GM18861 (cell line): ENCODE measurements at regions not wholly inside any gene's neighbourhood (a gene's known extent, or its start where the extent isn't known, plus 50 kb on each side); places are given as distances from the start of the nearest gene placed in this dataset.
"Not testable (repeated sequence)": the region's sequence is repeated elsewhere in the genome, so short reads cannot be mapped to it uniquely, and the experiment has no call there.

ENCODE experiments used
- ATAC-seq: cut with Tn5 transposase; IDR thresholded peaks from one replicate; pipeline ENCODE4 v1.9.1; 2021; ENCODE audit not compliant: unreplicated experiment

- no peak for ATAC-seq
Measured at GRCh38 chr5:27217155-27217956, 179.0 kb upstream of the CDH9 start.

- ATAC-seq = no peak
Measured at GRCh38 chr5:27216367-27216950, 178.1 kb upstream of the CDH9 start.

GRCh38 chr5:27208051-27208450, 169.7 kb upstream of the CDH9 start:
- ATAC-seq = no peak

DNA sequence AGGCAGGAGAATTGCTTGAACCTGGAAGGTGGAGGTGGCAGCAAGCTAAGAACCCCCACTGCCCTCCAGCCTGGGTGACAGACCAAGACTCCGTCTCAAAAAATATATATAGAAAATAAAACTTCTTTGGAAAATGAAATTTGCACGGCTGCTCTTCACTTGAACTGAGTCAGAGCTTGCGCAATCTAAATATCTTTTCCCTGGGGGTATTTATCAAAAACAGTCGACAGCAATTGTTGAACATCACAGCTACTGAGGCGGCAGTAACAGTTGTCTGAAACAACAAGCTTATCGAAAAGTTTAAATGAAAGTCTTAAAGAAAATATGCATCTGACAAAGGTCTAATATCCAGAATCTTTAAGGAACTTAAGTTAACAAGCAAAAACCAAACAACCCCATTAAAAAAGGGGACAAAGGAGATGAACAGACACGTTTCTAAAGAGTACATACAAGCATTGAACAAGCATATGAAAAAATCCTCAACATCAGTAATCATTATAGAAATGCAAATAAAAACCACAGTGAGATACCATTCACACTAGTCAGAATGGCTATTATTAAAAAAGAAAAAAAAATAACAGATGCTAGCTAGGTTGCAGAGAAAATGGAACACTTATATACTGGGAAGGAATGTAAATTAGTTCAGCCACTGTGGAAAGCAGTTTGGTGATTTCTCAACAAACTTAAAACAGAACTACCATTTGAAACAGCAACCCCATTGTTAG, 153.6 kb upstream of the CDH9 start:
- no peak for ATAC-seq

DNA sequence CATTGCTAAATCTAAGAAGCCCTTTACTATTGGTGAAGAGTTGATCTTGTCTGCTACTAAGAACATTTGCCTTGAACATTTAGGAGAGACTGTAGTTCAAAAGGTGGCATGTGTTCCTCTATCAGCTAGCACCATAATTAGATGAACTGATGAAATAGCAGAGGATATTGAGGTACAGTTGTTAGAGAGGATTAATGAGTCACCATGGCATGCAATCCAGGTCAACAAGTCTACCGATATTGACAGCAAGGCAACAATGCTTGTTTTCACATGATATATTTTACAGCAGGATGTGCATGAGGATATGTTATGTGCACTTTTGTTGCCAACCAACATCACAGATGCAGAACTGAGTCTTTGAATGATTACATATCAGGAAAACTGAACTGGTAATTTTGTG, 134.3 kb upstream of the CDH9 start:
- no peak for ATAC-seq

DNA sequence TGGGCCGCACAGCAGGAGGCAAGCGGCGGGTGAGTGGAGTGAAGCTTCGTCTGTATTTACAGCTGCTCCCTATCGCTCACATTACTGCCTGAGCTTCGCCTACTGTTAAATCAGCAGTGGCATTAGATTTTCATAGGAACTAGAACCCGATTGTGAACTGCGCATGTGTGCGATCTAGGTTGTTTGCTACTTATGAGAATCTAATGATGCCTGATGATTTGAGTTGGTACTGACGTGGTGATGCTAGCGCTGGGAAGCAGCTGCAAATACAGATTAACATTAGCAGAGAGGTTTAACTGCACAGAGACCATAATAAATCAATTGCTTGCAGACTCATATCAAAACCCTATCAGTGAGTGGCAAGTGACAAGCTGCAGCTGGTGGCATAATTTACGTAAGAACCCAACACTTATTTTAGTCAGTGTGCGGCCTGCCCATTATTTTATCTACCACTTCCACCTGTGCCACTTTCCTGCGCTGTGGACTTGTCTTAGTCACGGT, 133.4 kb upstream of the CDH9 start:
- ATAC-seq = no peak

DNA sequence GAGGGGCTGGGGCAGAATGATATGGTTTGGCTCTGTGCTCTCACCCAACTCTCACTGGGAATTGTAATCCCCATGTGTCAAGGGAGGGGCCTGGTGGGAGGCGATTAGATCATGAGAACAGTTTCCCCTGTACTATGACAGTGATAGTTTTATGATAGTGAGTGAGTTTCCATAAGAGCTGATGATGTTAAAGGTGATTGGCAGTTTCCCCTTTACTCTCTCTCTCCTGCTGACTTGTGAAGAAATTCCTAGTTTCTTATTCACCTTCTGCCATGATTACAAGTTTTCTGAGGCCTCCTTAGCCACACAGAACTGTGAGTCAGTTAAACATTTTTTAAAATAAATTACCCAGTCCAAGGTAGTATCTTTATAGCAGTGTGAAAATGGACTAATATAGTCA, 120.4 kb upstream of the CDH9 start:
- no peak for ATAC-seq

DNA sequence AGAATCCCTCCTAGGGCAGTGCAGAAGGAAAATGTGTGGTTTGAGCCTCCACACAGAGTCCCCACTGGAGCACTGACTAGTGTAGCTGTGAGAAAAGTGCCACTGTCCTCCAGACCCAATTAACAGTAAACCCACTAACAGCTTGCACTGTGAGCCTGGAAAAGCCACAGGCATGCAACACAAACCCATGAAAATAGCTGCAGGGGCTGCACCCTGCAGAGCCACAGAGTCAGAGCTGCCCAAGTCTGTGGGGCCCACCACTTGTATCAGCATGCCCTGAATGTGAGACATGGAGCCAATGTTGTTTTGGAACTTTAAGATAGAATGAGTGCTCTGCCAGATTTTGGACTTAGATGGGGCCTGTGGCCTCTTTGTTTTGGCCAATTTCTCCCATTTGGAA, 119.8 kb upstream of the CDH9 start:
- ATAC-seq = no peak

DNA sequence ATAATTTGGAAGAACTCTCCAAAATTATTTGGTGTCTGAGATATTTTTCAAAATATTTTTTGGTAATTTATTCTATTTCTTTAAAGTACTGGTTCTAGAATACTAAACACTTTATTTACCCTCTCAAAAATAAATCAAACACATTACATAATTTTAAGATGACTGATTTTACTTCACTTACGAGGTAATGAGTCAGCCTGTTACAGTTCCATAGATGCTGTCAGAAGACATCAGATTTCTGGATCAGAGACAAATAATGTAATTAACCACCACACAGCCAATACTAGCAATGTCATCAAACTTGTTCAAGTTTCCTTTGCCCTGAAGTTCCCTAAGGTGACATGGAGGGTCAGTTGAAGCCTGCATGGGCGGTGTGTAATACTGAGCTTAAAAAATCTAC, 106.1 kb upstream of the CDH9 start:
- ATAC-seq = no peak

DNA sequence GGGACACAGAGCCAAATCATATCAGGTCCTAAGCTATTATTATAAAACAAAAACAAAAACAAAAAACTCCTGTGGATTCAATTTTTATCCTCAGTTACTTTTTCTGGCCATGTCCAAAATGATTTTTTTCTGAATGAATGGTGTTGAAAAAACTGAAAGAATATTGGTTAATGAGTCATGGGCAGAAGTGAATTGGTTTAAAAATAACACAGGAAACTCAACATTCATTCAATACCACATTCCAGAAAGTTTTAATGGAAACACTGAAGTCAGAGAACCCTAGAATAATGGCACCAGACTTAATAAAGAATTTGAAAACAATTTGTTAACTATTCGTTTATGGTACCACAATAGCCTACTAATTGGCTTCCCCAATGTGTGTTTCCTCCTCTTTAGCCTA, 102.4 kb upstream of the CDH9 start:
- no peak for ATAC-seq

DNA sequence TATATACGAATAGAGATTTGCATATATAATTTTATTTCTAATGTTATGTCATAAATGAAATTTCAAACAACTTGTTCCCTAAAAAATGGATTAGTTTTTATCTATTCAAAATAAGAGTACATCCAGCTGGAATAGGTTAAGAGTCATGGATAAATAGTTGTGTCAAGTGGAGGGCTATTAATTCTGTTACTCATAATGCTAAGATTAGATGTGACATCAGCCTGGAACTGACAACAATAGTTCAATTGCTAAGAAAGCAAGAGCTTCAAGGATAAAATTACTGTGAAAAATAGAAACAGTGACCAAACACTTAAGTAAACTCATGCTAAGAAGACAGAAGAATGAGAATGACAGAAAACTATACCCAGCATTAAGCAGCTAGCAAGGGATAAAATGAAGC, 92.2 kb upstream of the CDH9 start:
- no peak for ATAC-seq

GRCh38 chr5:27129926-27130325, 91.5 kb upstream of the CDH9 start:
- no peak for ATAC-seq

GRCh38 chr5:27125856-27126255, 87.5 kb upstream of the CDH9 start:
- ATAC-seq = no peak

DNA sequence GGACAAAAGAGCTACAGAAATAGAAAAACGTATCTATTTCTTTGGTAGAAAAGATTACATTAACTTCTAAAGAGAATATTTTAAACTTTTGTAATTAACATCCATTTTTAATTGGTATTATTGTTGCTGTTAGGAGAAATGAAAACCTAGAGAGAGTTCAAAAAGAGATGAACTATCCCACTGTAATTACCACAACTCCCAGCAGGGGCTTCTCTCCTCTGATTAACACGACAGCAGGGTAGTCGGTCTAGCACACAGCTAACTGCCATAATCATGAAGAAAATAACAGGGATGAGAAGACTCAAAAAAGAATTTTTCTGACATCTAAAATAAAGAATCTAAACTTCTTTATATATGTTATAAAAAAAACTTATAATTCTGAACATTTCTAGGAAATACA, 86.2 kb upstream of the CDH9 start:
- ATAC-seq = no peak

- ATAC-seq = not testable (repeated sequence)
Measured at GRCh38 chr5:27119736-27120321, 81.4 kb upstream of the CDH9 start.

GRCh38 chr5:27103486-27103885, 65.1 kb upstream of the CDH9 start:
- no peak for ATAC-seq

- not testable (repeated sequence) for ATAC-seq
Measured at GRCh38 chr5:27095761-27096160, 57.4 kb upstream of the CDH9 start.

DNA sequence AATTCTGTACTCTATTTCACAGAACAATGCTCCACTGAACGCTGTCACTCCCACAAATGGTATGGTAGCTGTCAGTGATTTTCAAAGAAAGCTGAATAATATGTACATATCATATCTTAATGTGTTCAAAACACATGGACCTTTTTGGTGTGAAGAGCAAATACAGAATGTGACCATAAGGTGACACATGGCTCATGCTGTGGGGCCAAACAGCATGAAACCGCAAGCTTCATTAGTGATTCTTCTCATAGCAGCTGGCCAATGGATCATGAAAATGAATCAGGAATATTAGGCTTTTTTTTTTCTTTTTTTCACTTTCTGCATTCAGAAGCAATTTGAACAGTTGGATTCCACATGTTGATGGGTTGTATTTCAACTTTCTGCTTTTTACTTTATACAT, 54.9 kb upstream of the CDH9 start:
- ATAC-seq = no peak

- no peak for ATAC-seq
Measured at GRCh38 chr5:27091858-27092257, 53.5 kb upstream of the CDH9 start.

DNA sequence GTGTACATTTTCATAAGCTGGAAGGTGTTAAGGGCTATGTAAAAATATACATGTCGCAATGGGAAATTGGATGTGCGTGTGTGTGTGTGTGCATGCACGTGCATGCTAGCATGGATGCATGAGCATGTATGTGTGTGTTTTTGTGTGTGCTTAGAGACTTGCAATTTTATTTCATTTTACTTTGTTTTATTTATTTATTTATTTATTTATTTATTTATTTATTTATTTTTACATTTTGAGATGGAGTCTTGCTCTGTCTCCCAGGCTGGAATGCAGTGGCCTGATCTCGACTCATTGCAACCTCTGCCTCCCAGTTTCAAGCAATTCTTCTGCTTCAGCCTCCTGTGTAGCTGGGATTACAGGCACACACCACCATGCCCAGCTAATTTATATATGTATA, 50.4 kb upstream of the CDH9 start:
- not testable (repeated sequence) for ATAC-seq
